Body of pancreas (tissue), 4 donors: ENCODE measurements at regions not wholly inside any gene's neighbourhood (a gene's known extent, or its start where the extent isn't known, plus 50 kb on each side); places are given as distances from the start of the nearest gene placed in this dataset.

Experiments used
- ATAC-seq: fragments of 150-250 bp; one replicate; pipeline ENCODE4 v1.9.1; 2016
- DNase-seq, 4 donors: peaks; one replicate each; pipeline ENCODE4 v3.0.0-alpha.2; 2019
- H3K27ac ChIP-seq, 4 donors: fragments of 200-600 bp; sonication (generic); 1 replicate in 3 of 4; 2 replicates in 1 of 4; pipeline versions ENCODE4 v1.5.1 to v1.6.1; 2016 to 2019; ENCODE audit warnings: mild to moderate bottlenecking in 1 of 4, mixed read lengths in 1 of 4, moderate library complexity in 1 of 4
- H3K27me3 ChIP-seq, 2 donors: fragments of 200-600 bp; sonication (generic); one replicate each; pipeline ENCODE4 v1.6.0; 2016; ENCODE audit warnings: mild to moderate bottlenecking in 1 of 2
- H3K36me3 ChIP-seq, 2 donors: fragments of 200-600 bp; sonication (generic); replicated peaks in 1 of 2; 2 replicates each; pipeline ENCODE4 v1.5.1; 2016; ENCODE audit warnings: low read depth in 2 of 2; ENCODE audit not compliant: insufficient read depth in 1 of 2
- H3K4me1 ChIP-seq: fragments of 200-600 bp; sonication (generic); one replicate; pipeline ENCODE4 v1.6.0; 2016
- H3K4me3 ChIP-seq, 2 donors: fragments of 200-600 bp; sonication (generic); 1 replicate in 1 of 2; 2 replicates in 1 of 2; pipeline ENCODE4 v1.5.1; 2016 to 2019
- H3K9me3 ChIP-seq, 3 donors: fragments of 200-600 bp; sonication (generic); 1 replicate in 2 of 3; 2 replicates in 1 of 3; pipeline ENCODE4 v1.5.1; 2016
- CTCF ChIP-seq, 7 experiments: fragments of 450-650 bp in 4 of 7; fragments of 200-600 bp in 3 of 7; sonication (generic) in 3 of 7; IDR thresholded peaks; one replicate each; pipeline ENCODE4 v1.5.1; 2016 to 2019; ENCODE audit warnings: antibody characterized with exemption in 7 of 7
- POLR2A ChIP-seq, 3 donors: fragments of 450-650 bp; IDR thresholded peaks; one replicate each; pipeline ENCODE4 v1.6.1; 2016; ENCODE audit warnings: antibody characterized with exemption in 3 of 3, mild to moderate bottlenecking in 2 of 3
- WGBS, 2 donors: methylation state at CpG; one replicate each; pipeline ENCODE4 v1.1.5; 2017; 5-methylcytosine and 5-hydroxymethylcytosine counted together
- intact Hi-C: fragments of 100-400 bp; cut with DNase I; formaldehyde crosslinking; loops from one replicate; pipeline ENCODE4 v1.15.1; 2023

- ATAC-seq (no peak), DNase-seq (no peak)
- no peak for TF ChIP-seq POLR2A (IDR thresholded peaks at IDR 0.05)
- no peak for TF ChIP-seq CTCF (IDR thresholded peaks at IDR 0.05)
- H3K4me1 ChIP-seq = no peaks in the 10 kb centered on the region
- no peaks in the 10 kb centered on the region for H3K36me3 ChIP-seq
- intact Hi-C loops = no loop called here
- H3K9me3 ChIP-seq = no peaks in the 10 kb centered on the region
- H3K27ac ChIP-seq = no peak overlapping the region
- WGBS, 2 donors = 66 to 72% methylated on average over 3 of the region's 3 CpGs
- H3K4me3 ChIP-seq = no peak overlapping the region
- H3K27me3 ChIP-seq = no peaks in the 10 kb centered on the region
Measured at GRCh38 chr5:38714240-38714639, 131.6 kb upstream of the OSMR start.

DNA sequence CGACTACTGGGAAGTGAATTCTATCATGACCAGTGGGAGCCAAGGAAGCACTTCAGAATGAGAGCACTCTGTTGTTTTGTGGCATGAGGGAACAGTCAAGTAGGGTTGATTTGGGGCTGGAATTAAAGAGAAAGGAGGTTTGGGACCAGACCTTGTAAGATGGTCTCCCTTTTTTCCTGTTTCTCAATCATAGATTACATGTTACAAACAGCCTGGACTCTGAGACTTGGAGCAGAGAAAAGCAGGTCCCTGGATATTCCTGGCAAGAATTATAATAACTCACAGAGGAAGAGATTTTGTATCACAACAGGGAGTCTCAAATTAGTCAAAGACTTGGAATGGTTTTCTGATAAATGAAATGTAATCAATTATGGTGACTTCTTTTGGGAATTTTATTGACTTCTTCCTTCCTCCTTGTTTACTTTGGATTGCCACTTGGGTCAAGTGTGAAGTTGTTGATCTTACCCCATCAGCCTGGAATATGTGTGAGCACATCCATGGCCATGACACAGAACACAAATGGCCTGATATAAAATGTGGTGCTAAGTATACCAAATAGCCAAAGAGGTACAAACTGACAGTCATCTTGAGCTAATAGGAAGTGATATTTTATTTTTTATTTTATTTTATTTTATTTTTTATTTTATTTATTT is 131.0 kb upstream of the OSMR start:
- ATAC-seq (no peak), DNase-seq (no peak)
- 14 to 20% methylated on average over 1 of the region's 1 CpG for WGBS, 2 donors
- H3K9me3 ChIP-seq = no peaks in the 10 kb centered on the region
- no peak overlapping the region for H3K4me3 ChIP-seq
- no peaks in the 10 kb centered on the region for H3K27me3 ChIP-seq
- TF ChIP-seq POLR2A (IDR thresholded peaks at IDR 0.05) = no peak
- no peak for TF ChIP-seq CTCF (IDR thresholded peaks at IDR 0.05)
- no peaks in the 10 kb centered on the region for H3K4me1 ChIP-seq
- intact Hi-C loops = no loop called here
- no peak overlapping the region for H3K27ac ChIP-seq
- H3K36me3 ChIP-seq = no peaks in the 10 kb centered on the region

GRCh38 chr5:38715696-38716095 is 130.1 kb upstream of the OSMR start:
- Histone ChIP-seq H3K27me3 (no peaks in the 10 kb centered on the region), H3K36me3 (no peaks in the 10 kb centered on the region), H3K4me1 (no peaks in the 10 kb centered on the region), H3K9me3 (no peaks in the 10 kb centered on the region), H3K4me3 (no peak overlapping the region), H3K27ac (no peak overlapping the region)
- intact Hi-C loops = no loop called here
- DNase-seq (no peak), ATAC-seq (no peak)
- no peak for TF ChIP-seq POLR2A (IDR thresholded peaks at IDR 0.05)
- TF ChIP-seq CTCF (IDR thresholded peaks at IDR 0.05) = no peak
- WGBS, 2 donors = 69 to 79% methylated on average over 1 of the region's 1 CpG

DNA sequence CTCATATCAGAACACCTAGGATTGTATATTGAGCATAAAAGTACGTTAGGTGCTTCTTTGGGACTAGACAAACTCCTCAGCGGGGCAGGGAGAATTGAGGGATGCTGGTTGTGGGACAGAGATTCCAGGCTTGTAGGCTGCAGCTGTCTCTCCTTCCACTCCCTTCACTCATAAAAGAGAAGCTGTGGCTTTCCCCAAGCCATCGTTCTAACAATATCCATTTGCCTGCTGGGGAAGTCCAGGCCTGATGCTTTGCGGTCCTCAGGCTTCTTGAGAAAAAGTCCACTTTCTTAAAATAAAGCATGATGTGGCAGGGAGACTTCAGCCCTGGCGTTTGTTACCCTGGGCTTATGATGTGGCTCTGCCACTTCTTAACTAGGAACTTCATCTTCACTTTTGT is 129.3 kb upstream of the OSMR start:
- ATAC-seq (no peak), DNase-seq (no peak)
- H3K4me3 ChIP-seq = no peak overlapping the region
- H3K36me3 ChIP-seq = no peaks in the 10 kb centered on the region
- no peak overlapping the region for H3K27ac ChIP-seq
- H3K27me3 ChIP-seq = no peaks in the 10 kb centered on the region
- intact Hi-C loops = no loop called here
- H3K4me1 ChIP-seq = no peaks in the 10 kb centered on the region
- TF ChIP-seq POLR2A (IDR thresholded peaks at IDR 0.05) = no peak
- whole genome bisulfite sequencing, 2 donors = 57 to 68% methylated on average over 5 of the region's 5 CpGs
- H3K9me3 ChIP-seq = no peaks in the 10 kb centered on the region

- no peaks in the 10 kb centered on the region for H3K9me3 ChIP-seq
- no peak for ATAC-seq
- no peaks in the 10 kb centered on the region for H3K4me1 ChIP-seq
- DNase-seq = no peak
- no peak overlapping the region for H3K4me3 ChIP-seq
- H3K27ac ChIP-seq = no peak overlapping the region
- WGBS, 2 donors = 30 to 44% methylated on average over 6 of the region's 6 CpGs
- H3K36me3 ChIP-seq = no peaks in the 10 kb centered on the region
- intact Hi-C loops = no loop called here
- no peaks in the 10 kb centered on the region for H3K27me3 ChIP-seq
- TF ChIP-seq POLR2A (IDR thresholded peaks at IDR 0.05) (no peak), CTCF (IDR thresholded peaks at IDR 0.05) (no peak)
Measured at GRCh38 chr5:38718771-38719391, 126.9 kb upstream of the OSMR start.
